Memory B cell (primary cell): ENCODE measurements at regions not wholly inside any gene's neighbourhood (a gene's known extent, or its start where the extent isn't known, plus 50 kb on each side); places are given as distances from the start of the nearest gene placed in this dataset.

Experiments
- ATAC-seq: fragments of 150-1000 bp; cut with Tn5 transposase; 2 replicates; pipeline ENCODE4 v1.10.0; 2021; ENCODE audit warnings: low read depth, mild to moderate bottlenecking, moderate library complexity
- DNase-seq, 2 donors: peaks; one replicate each; pipeline ENCODE4 v3.0.0; 2022; ENCODE audit warnings: low spot score in 2 of 2
- H3K27ac Mint-ChIP-seq: one replicate; pipeline ENCODE4 v1.8.0; 2022; ENCODE audit warnings: mild to moderate bottlenecking, moderate library complexity, mixed read lengths
- H3K27me3 Mint-ChIP-seq: one replicate; pipeline ENCODE4 v1.8.0; 2022; ENCODE audit warnings: mixed read lengths
- H3K36me3 Mint-ChIP-seq: one replicate; pipeline ENCODE4 v1.8.0; 2022; ENCODE audit warnings: mild to moderate bottlenecking, mixed read lengths
- H3K4me1 Mint-ChIP-seq: one replicate; pipeline ENCODE4 v1.8.0; 2022; ENCODE audit warnings: mixed read lengths
- H3K4me3 Mint-ChIP-seq: one replicate; pipeline ENCODE4 v1.8.0; 2022; ENCODE audit warnings: mild to moderate bottlenecking, moderate library complexity, mixed read lengths
- H3K9me3 Mint-ChIP-seq: one replicate; pipeline ENCODE4 v1.8.0; 2022; ENCODE audit warnings: mixed read lengths

GRCh38 chr4:32184186-32184585 lies 1464.0 kb downstream of the PCDH7 start:
- H3K9me3 Mint-ChIP-seq = peaks cover 6% of the 10 kb centered on the region

GRCh38 chr4:32189130-32189529 lies 1469.0 kb downstream of the PCDH7 start:
- Mint-ChIP-seq H3K4me1 (no peaks in the 10 kb centered on the region), H3K36me3 (no peaks in the 10 kb centered on the region), H3K27ac (no peak overlapping the region), H3K27me3 (no peaks in the 10 kb centered on the region), H3K4me3 (no peak overlapping the region), H3K9me3 (peaks cover 2% of the 10 kb centered on the region)
- DNase-seq (no peak), ATAC-seq (no peak)

More at GRCh38 chr4:32184186-32184585, 1464.0 kb downstream of the PCDH7 start:
- no peaks in the 10 kb centered on the region for H3K36me3 Mint-ChIP-seq
- H3K4me3 Mint-ChIP-seq = no peak overlapping the region
- ATAC-seq (no peak), DNase-seq (no peak)
- H3K27me3 Mint-ChIP-seq = no peaks in the 10 kb centered on the region
- H3K27ac Mint-ChIP-seq = no peak overlapping the region
- H3K4me1 Mint-ChIP-seq = no peaks in the 10 kb centered on the region

GRCh38 chr4:32189788-32190187 lies 1469.6 kb downstream of the PCDH7 start:
- ATAC-seq (no peak), DNase-seq (no peak)
- Mint-ChIP-seq H3K4me1 (no peaks in the 10 kb centered on the region), H3K36me3 (no peaks in the 10 kb centered on the region), H3K9me3 (peaks cover 2% of the 10 kb centered on the region), H3K4me3 (no peak overlapping the region), H3K27ac (no peak overlapping the region), H3K27me3 (no peaks in the 10 kb centered on the region)

GRCh38 chr4:32191961-32192360 lies 1471.8 kb downstream of the PCDH7 start:
- no peak for DNase-seq
- Mint-ChIP-seq H3K9me3 (peaks cover 2% of the 10 kb centered on the region), H3K4me1 (no peaks in the 10 kb centered on the region), H3K4me3 (no peak overlapping the region), H3K27ac (no peak overlapping the region), H3K36me3 (no peaks in the 10 kb centered on the region), H3K27me3 (no peaks in the 10 kb centered on the region)
- ATAC-seq = no peak

GRCh38 chr4:32192363-32192762 lies 1472.2 kb downstream of the PCDH7 start:
- no peaks in the 10 kb centered on the region for H3K27me3 Mint-ChIP-seq
- DNase-seq = no peak
- H3K27ac Mint-ChIP-seq = no peak overlapping the region
- no peak for ATAC-seq
- H3K9me3 Mint-ChIP-seq = peaks cover 2% of the 10 kb centered on the region
- no peak overlapping the region for H3K4me3 Mint-ChIP-seq
- H3K36me3 Mint-ChIP-seq = no peaks in the 10 kb centered on the region
- no peaks in the 10 kb centered on the region for H3K4me1 Mint-ChIP-seq

GRCh38 chr4:32192991-32193390 lies 1472.8 kb downstream of the PCDH7 start:
- DNase-seq (no peak), ATAC-seq (no peak)
- Mint-ChIP-seq H3K4me3 (no peak overlapping the region), H3K9me3 (peaks cover 2% of the 10 kb centered on the region), H3K4me1 (no peaks in the 10 kb centered on the region), H3K27me3 (no peaks in the 10 kb centered on the region), H3K36me3 (no peaks in the 10 kb centered on the region), H3K27ac (no peak overlapping the region)

- H3K9me3 Mint-ChIP-seq = peaks cover 3% of the 10 kb centered on the region
- DNase-seq (no peak), ATAC-seq (no peak)
- no peaks in the 10 kb centered on the region for H3K36me3 Mint-ChIP-seq
- H3K4me1 Mint-ChIP-seq = no peaks in the 10 kb centered on the region
- H3K27ac Mint-ChIP-seq = no peak overlapping the region
- no peaks in the 10 kb centered on the region for H3K27me3 Mint-ChIP-seq
- H3K4me3 Mint-ChIP-seq = no peak overlapping the region
These were observed 1477.0 kb downstream of the PCDH7 start for GRCh38 chr4:32196950-32197688.

- Mint-ChIP-seq H3K27ac (no peak overlapping the region), H3K9me3 (peaks cover 1% of the 10 kb centered on the region), H3K27me3 (no peaks in the 10 kb centered on the region), H3K36me3 (no peaks in the 10 kb centered on the region), H3K4me1 (no peaks in the 10 kb centered on the region), H3K4me3 (no peak overlapping the region)
- no peak for DNase-seq
- no peak for ATAC-seq
These were observed 1479.5 kb downstream of the PCDH7 start for GRCh38 chr4:32199639-32200038.

GRCh38 chr4:32203340-32203739 lies 1483.2 kb downstream of the PCDH7 start:
- no peaks in the 10 kb centered on the region for H3K4me1 Mint-ChIP-seq
- H3K9me3 Mint-ChIP-seq = peaks cover 2% of the 10 kb centered on the region
- no peak overlapping the region for H3K4me3 Mint-ChIP-seq
- H3K27ac Mint-ChIP-seq = no peak overlapping the region
- no peaks in the 10 kb centered on the region for H3K27me3 Mint-ChIP-seq
- no peak for ATAC-seq
- DNase-seq = no peak
- H3K36me3 Mint-ChIP-seq = no peaks in the 10 kb centered on the region

- no peaks in the 10 kb centered on the region for H3K27me3 Mint-ChIP-seq
- H3K9me3 Mint-ChIP-seq = peaks cover 8% of the 10 kb centered on the region
- no peaks in the 10 kb centered on the region for H3K36me3 Mint-ChIP-seq
- ATAC-seq (no peak), DNase-seq (no peak)
- no peak overlapping the region for H3K27ac Mint-ChIP-seq
- H3K4me1 Mint-ChIP-seq = no peaks in the 10 kb centered on the region
- no peak overlapping the region for H3K4me3 Mint-ChIP-seq
These were observed 1486.6 kb downstream of the PCDH7 start for GRCh38 chr4:32206756-32207155.

GRCh38 chr4:32207456-32207855 lies 1487.3 kb downstream of the PCDH7 start:
- Mint-ChIP-seq H3K4me3 (no peak overlapping the region), H3K4me1 (no peaks in the 10 kb centered on the region), H3K9me3 (peaks cover 10% of the 10 kb centered on the region), H3K27ac (no peak overlapping the region), H3K27me3 (no peaks in the 10 kb centered on the region), H3K36me3 (no peaks in the 10 kb centered on the region)
- ATAC-seq = no peak
- DNase-seq = no peak

GRCh38 chr4:32215277-32215676 lies 1495.1 kb downstream of the PCDH7 start:
- H3K4me3 Mint-ChIP-seq = no peak overlapping the region
- H3K36me3 Mint-ChIP-seq = no peaks in the 10 kb centered on the region
- no peaks in the 10 kb centered on the region for H3K27me3 Mint-ChIP-seq
- H3K4me1 Mint-ChIP-seq = no peaks in the 10 kb centered on the region
- DNase-seq = no peak
- H3K9me3 Mint-ChIP-seq = peaks cover 10% of the 10 kb centered on the region
- no peak overlapping the region for H3K27ac Mint-ChIP-seq
- no peak for ATAC-seq

- H3K27ac Mint-ChIP-seq = no peak overlapping the region
- no peaks in the 10 kb centered on the region for H3K27me3 Mint-ChIP-seq
- no peaks in the 10 kb centered on the region for H3K36me3 Mint-ChIP-seq
- DNase-seq = no peak
- H3K9me3 Mint-ChIP-seq = peaks cover 6% of the 10 kb centered on the region
- H3K4me1 Mint-ChIP-seq = no peaks in the 10 kb centered on the region
- ATAC-seq = no peak
- H3K4me3 Mint-ChIP-seq = no peak overlapping the region
These were observed 1496.3 kb downstream of the PCDH7 start for GRCh38 chr4:32216502-32216901.

- Mint-ChIP-seq H3K4me3 (no peak overlapping the region), H3K36me3 (no peaks in the 10 kb centered on the region), H3K27me3 (no peaks in the 10 kb centered on the region), H3K4me1 (no peaks in the 10 kb centered on the region), H3K27ac (no peak overlapping the region), H3K9me3 (peaks cover 2% of the 10 kb centered on the region)
- ATAC-seq (no peak), DNase-seq (no peak)
These were observed 1499.3 kb downstream of the PCDH7 start for GRCh38 chr4:32219306-32220075.

GRCh38 chr4:32226204-32226603 lies 1506.0 kb downstream of the PCDH7 start:
- no peaks in the 10 kb centered on the region for H3K4me1 Mint-ChIP-seq
- no peak overlapping the region for H3K4me3 Mint-ChIP-seq
- H3K36me3 Mint-ChIP-seq = no peaks in the 10 kb centered on the region
- peaks cover 1% of the 10 kb centered on the region for H3K9me3 Mint-ChIP-seq
- ATAC-seq (no peak), DNase-seq (no peak)
- no peaks in the 10 kb centered on the region for H3K27me3 Mint-ChIP-seq
- no peak overlapping the region for H3K27ac Mint-ChIP-seq
